GM19025 (cell line): ENCODE measurements at regions not wholly inside any gene's neighbourhood (a gene's known extent, or its start where the extent isn't known, plus 50 kb on each side); places are given as distances from the start of the nearest gene placed in this dataset.
"Not testable (repeated sequence)": the region's sequence is repeated elsewhere in the genome, so short reads cannot be mapped to it uniquely, and the experiment has no call there.

Source experiments
- ATAC-seq: cut with Tn5 transposase; IDR thresholded peaks from one replicate; pipeline ENCODE4 v1.9.1; 2021; ENCODE audit warnings: mild to moderate bottlenecking, low read depth, moderate library complexity; ENCODE audit not compliant: unreplicated experiment

GRCh38 chr7:119482671-119483070 is 790.3 kb upstream of the KCND2 start:
- no peak for ATAC-seq

GRCh38 chr7:119483364-119483763 is 789.6 kb upstream of the KCND2 start:
- no peak for ATAC-seq

DNA sequence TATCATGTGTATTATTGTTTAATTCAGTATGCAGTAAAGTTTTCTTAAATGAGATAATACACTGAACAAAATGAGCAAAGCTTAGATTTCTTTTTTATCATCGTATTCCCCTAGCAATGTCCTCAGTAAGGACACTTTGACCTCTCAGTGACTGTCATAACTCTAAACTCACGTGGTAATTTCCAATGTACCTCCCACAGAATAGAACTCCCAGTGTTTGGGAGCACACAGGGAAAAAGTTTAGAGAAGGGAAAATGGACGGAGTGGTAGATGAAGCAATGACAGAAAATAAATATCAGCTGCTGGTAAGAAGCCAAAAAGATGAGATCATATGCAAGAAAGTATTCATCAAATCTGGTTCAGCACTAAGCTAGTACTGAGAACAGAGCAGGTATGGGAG is 758.6 kb upstream of the KCND2 start:
- no peak for ATAC-seq

- no peak for ATAC-seq
These were observed 757.8 kb upstream of the KCND2 start for GRCh38 chr7:119515214-119515613.

GRCh38 chr7:119515962-119516361 is 757.0 kb upstream of the KCND2 start:
- ATAC-seq, result no peak

- ATAC-seq, result no peak
These were observed 750.7 kb upstream of the KCND2 start for GRCh38 chr7:119522263-119522662.

DNA sequence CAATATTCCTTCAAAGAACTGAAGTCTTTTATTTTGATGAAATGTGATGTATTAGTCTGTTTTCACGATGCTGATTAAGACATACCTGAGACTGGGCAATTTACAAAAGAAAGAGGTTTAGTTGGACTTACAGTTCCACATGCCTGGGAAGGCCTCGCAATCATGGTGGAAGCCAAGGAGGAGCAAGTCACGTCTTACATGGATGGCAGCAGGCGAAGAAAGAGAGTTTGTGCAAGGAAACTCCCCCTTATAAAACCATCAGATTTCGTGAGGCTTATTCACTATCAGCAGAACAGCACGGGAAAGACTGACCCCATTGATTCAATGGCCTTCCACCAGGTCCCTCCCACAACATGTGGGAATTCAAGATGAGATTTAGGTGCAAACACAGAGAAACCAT is 750.3 kb upstream of the KCND2 start:
- no peak for ATAC-seq

DNA sequence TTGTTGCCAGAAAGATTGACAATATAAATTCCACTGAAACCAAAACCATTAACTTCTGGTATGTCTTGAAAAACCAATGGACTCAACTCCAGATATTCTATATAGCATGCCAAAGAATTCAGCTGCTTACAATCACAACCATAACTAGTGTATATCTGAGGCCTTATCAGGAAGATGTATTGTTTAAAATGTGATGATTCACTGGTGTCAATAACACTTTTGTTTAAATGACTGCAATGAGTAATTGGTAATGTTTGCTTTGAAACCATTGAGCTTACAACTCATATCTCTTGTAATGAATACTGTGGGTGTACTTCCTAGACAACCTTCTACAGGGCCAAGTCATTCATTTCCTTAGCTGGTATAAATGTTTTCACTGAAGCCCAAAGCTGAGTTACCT is 727.9 kb upstream of the KCND2 start:
- no peak for ATAC-seq

- no peak for ATAC-seq
These were observed 717.2 kb upstream of the KCND2 start for GRCh38 chr7:119555788-119556187.

DNA sequence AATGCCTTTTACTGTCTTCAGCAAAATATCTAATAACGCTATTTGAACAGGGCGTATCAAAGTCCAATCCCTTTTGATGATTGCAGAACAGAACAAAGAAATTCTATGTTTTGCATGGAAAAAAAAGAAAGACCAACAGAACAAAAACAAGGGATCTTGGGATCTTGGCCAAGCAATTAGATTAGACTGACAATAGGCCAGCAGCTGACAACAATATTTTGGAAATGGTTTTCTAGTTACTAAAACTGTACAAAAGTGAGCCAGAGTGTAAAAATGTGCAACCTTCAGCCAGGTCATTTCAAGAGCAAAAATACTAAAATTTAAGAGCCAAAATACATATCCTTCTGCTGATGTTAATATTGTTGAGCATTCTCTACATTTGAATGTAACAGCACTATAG is 716.5 kb upstream of the KCND2 start:
- no peak for ATAC-seq

DNA sequence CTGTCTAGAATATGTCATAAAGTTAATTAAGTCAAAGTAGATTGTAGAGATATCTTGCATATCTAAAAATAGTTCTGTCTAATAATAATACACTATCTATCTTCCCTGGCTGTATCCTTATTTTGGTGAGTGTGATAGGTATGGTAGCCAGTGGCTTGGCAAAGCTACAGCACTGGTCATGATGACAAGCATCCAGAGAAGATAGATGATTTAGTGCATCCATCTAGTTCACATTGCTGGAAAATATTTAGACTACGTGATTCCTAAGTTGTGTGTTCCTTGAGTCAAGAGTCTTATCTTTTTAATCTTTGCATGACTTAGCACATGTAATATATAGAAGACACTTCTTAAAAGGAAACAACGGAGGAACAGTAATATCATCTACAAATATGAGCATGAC is 711.2 kb upstream of the KCND2 start:
- ATAC-seq, result no peak

DNA sequence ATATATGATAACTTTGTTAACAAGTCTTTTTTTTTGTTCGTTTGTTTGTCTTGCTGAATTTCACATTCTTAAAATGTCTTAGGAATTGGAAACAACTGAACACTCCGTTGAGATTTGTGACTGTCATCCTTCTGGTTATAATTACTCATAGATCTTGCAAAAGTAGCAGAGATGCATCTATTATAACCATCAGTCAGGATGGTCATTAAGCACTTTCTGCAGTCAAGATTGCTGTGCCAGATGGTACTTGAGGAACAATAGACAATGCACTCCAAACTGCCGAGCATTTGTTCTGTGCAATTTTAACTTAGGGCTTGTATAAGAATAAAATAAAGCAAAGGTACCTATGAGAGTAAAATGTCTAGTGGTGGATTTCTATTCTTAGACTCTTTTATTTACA is 710.1 kb upstream of the KCND2 start:
- no peak for ATAC-seq

- no peak for ATAC-seq
These were observed 701.3 kb upstream of the KCND2 start for GRCh38 chr7:119571666-119572065.

GRCh38 chr7:119572132-119572531 is 700.8 kb upstream of the KCND2 start:
- no peak for ATAC-seq

- ATAC-seq, result no peak
These were observed 700.4 kb upstream of the KCND2 start for GRCh38 chr7:119572541-119572940.

- no peak for ATAC-seq
These were observed 694.9 kb upstream of the KCND2 start for GRCh38 chr7:119578116-119578515.

DNA sequence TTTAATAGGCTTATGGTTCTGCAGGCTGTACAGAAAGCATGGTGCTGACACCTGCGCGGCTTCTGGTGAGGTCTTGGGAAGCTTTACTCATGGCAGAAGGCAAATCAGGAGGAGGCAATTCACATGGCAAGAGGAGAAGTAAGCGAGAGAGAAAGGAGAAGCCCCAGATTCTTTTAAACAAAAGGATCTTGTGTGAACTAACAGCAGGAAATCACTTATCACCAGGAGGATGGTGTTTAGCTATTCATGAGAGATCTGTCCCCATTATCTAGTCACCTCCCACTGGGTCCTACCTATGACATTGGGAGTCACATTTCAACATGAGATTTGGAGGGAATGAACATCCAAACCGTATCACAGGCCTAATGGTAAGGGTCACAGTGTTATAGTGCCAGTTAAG is 678.0 kb upstream of the KCND2 start:
- no peak for ATAC-seq

DNA sequence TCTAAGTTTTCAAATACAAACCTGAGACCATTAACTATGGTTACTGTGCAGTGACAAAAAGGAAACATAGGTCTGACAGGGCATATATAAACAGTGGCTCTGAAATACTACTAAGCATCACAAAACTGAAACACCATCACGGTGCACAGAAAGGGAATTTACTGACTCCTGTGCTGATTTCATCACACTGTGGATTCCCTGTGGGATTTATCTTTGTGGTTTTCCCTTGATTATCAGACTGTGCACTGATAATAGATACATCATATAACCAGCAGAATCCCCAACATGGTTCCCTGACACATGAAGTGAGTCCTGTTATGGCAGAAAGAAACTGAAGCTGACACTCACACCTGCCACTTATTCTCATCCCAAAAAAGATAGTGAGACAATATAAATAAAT is 676.3 kb upstream of the KCND2 start:
- ATAC-seq, result no peak

GRCh38 chr7:119606297-119606696 is 666.7 kb upstream of the KCND2 start:
- no peak for ATAC-seq

- no peak for ATAC-seq
These were observed 652.2 kb upstream of the KCND2 start for GRCh38 chr7:119620769-119621168.

- ATAC-seq, result no peak
These were observed 649.5 kb upstream of the KCND2 start for GRCh38 chr7:119623427-119623826.

DNA sequence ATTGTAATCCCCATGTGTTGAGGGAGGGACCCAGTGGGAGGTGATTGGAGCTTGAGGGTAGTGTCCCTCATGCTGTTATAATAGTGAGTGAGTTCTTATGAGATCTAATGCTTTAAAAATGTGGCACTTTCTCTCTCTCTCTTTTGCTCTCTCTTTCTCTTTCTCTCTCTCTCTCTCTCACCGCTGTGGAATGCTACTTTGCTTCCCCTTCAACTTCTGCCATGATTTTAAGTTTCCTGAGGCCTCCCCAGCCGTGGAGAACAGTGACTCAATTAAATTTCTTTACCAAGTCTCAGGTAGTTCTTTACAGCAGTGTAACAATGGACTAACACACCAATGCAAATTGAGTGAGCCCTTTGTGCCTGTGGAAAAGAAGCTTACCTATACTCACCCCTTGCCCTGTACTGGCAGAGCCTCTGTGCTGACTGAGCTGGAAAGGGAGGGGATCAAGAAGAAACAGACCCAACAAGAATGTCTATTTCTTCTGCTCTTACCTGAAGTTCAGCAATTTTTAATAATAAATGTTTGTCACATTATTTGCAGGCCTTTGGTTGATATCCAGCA is 642.5 kb upstream of the KCND2 start:
- ATAC-seq, result no peak

GRCh38 chr7:119633812-119634211 is 639.2 kb upstream of the KCND2 start:
- not testable (repeated sequence) for ATAC-seq
